Progenitor cell of endocrine pancreas (in vitro differentiated cells): ENCODE measurements at regions not wholly inside any gene's neighbourhood (a gene's known extent, or its start where the extent isn't known, plus 50 kb on each side); places are given as distances from the start of the nearest gene placed in this dataset.

ENCODE experiments used
- DNase-seq: peaks from one replicate; pipeline ENCODE4 v3.0.0; 2021; ENCODE audit warnings: low spot score; ENCODE audit not compliant: unreplicated experiment
- H3K27ac Mint-ChIP-seq: 2 replicates; pipeline ENCODE4 v1.8.0; 2021; ENCODE audit warnings: mild to moderate bottlenecking, moderate library complexity, mixed read lengths
- H3K27me3 Mint-ChIP-seq: 2 replicates; pipeline ENCODE4 v1.8.0; 2021; ENCODE audit warnings: mixed read lengths
- H3K36me3 Mint-ChIP-seq: 2 replicates; pipeline ENCODE4 v1.8.0; 2022; ENCODE audit warnings: mixed read lengths; ENCODE audit not compliant: insufficient read depth
- H3K4me1 Mint-ChIP-seq: 2 replicates; pipeline ENCODE4 v1.8.0; 2021; ENCODE audit warnings: low read depth, mixed read lengths
- H3K4me3 Mint-ChIP-seq: 2 replicates; pipeline ENCODE4 v1.8.0; 2021; ENCODE audit warnings: low read depth, mild to moderate bottlenecking, moderate library complexity, mixed read lengths
- H3K9me3 Mint-ChIP-seq: 2 replicates; pipeline ENCODE4 v1.8.0; 2021; ENCODE audit warnings: low read depth, mixed read lengths
- CTCF ChIP-seq: fragments of 200-600 bp; sonication (generic); IDR thresholded peaks from one replicate; pipeline ENCODE4 v1.5.0; 2021; ENCODE audit warnings: antibody characterized with exemption, mild to moderate bottlenecking; ENCODE audit not compliant: unreplicated experiment

DNA sequence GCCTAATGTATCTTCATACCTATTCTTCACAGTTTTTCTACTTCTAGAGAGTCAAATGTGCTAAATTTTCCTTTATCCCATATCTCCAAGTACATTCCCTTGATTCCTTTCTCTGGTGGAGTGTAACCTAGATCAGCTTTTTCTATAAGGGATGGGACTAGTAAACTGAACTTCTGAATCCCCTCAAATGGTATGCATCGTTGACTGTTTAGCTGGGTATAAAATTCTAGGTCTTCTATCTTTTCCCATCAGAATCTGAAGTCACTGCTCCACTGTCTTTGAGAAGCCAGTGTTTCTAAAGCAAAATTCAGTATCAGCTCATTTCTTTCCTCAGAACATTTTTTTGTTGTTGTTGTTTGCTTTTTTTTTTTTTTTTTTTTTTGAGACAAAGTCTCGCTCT lies 1256.8 kb downstream of the BRD1 start:
- H3K4me3 Mint-ChIP-seq = no peak overlapping the region
- H3K27ac Mint-ChIP-seq = no peak overlapping the region
- H3K27me3 Mint-ChIP-seq = peaks cover 48% of the 10 kb centered on the region
- peaks cover 12% of the 10 kb centered on the region for H3K4me1 Mint-ChIP-seq
- H3K9me3 Mint-ChIP-seq = peaks cover 17% of the 10 kb centered on the region
- H3K36me3 Mint-ChIP-seq = peaks cover 5% of the 10 kb centered on the region
- DNase-seq = no peak
- no peak for TF ChIP-seq CTCF

DNA sequence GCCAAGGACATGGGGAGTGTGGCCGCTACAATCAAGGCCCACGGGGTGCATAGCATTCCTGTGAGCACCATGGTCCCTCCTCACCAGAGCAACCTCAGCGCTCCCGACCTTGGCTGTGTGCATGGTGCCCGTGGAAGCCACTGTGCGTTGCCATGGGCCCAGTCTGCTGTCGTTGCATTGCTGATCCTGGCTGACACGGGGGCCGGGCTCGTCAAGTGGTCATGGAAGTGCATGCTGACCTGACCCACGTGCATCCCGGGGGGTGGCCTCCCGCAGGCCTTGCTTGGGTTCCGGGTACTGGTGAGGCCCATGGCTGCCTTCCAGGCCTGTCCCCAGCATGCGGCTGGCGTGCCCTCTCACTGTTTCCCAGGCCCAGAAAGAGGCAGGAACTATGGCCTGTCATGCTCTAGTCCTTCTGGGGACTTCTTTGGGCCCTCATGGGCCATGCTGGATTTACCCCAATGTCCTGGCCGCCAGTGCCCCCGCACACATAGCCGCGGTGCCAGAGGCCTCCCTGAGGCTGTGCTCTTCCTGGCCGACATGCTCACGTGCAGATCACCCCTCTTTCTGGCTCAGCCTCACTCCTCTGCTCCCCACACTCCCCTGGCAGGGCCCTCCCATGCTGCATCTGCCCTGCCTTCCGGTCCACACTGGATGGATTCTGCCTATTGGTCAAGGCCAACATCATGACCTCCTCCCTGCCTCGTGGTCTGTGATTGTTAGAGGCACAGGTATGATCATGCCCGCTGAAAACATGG lies 1258.0 kb downstream of the BRD1 start:
- DNase-seq = no peak
- peaks cover 12% of the 10 kb centered on the region for H3K4me1 Mint-ChIP-seq

DNA sequence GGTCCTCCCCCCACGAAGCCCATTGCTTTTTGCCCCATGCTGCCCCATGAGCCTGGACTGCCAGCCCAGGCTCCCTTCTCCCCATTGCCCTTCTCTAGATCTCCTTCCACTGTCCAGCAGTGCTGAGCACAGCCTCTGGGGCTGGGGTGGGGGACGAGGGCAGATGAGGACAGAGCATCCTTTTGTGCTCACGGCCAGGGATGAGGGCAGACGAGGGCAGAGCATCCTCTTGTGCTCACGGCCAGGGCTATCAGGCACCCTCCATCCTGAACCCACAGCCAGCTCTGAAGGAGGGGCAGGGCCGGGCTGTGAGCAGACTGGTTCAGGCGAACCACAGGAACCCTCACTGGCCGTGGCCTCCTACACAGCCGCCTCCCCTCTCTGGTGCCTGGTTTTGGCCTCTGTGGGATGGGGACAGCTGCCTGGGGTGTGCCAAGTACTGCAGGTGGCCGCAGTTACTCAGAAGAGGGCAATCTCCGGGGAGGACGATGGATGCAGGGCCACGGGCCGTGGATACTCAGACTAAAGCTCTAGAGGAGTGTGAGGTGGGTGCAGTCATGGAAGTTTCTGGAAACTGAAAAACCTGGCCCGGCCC lies 1258.8 kb downstream of the BRD1 start:
- no peak for TF ChIP-seq CTCF
- peaks cover 12% of the 10 kb centered on the region for H3K4me1 Mint-ChIP-seq
- peaks cover 17% of the 10 kb centered on the region for H3K9me3 Mint-ChIP-seq
- peaks cover 5% of the 10 kb centered on the region for H3K36me3 Mint-ChIP-seq
- no peak overlapping the region for H3K4me3 Mint-ChIP-seq
- H3K27ac Mint-ChIP-seq = no peak overlapping the region
- H3K27me3 Mint-ChIP-seq = peaks cover 44% of the 10 kb centered on the region
- no peak for DNase-seq

More for the DNA sequence above, 1258.0 kb downstream of the BRD1 start:
- peaks cover 5% of the 10 kb centered on the region for H3K36me3 Mint-ChIP-seq
- TF ChIP-seq CTCF = no peak
- H3K27me3 Mint-ChIP-seq = peaks cover 48% of the 10 kb centered on the region
- H3K4me3 Mint-ChIP-seq = no peak overlapping the region
- peaks cover 17% of the 10 kb centered on the region for H3K9me3 Mint-ChIP-seq
- no peak overlapping the region for H3K27ac Mint-ChIP-seq

DNA sequence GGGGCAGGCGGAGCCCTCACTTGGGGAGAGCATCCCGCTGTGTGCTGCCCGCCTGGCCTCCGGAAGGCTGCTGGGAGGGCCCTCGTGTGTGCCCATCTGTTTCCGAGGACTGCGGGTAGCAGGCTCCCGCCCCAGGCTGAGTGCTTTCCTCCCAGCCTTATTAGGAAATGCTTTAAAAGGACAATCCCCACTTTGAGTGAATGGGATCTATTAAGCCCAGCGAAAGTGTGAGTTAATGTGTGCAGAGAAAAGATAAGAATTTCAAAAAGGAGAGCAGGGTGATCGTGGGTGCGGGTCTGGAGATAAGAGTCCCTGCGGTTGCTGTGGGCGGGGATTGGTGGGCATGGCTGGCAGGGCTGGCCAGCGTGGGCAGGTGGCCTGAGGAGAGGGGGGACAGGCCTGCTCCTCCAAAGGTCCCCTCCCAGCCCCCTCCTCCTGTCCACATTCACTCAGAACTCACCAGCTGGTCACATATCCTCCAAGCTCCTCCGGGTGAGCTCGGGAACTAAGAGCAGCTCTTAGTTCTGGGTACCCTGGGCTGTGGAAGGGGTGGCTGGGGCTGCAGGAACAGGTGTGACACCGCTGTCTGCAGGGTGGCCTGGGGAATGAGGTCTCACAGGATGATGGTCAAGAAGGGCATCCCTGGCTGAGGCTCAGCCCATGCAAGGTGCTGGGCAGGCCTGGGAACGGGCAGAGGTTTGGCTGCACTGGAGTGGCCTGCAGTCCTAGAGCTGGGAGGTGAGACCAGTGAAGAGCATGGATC lies 1260.3 kb downstream of the BRD1 start:
- Mint-ChIP-seq H3K4me1 (peaks cover 12% of the 10 kb centered on the region), H3K36me3 (peaks cover 5% of the 10 kb centered on the region), H3K4me3 (no peak overlapping the region), H3K27me3 (peaks cover 32% of the 10 kb centered on the region), H3K27ac (no peak overlapping the region), H3K9me3 (peaks cover 17% of the 10 kb centered on the region)
- no peak for DNase-seq
- no peak for TF ChIP-seq CTCF

GRCh38 chr22:48566741-48567140 lies 1260.9 kb downstream of the BRD1 start:
- Mint-ChIP-seq H3K4me3 (no peak overlapping the region), H3K27me3 (peaks cover 25% of the 10 kb centered on the region), H3K9me3 (peaks cover 13% of the 10 kb centered on the region)

More at GRCh38 chr22:48566741-48567140, 1260.9 kb downstream of the BRD1 start:
- TF ChIP-seq CTCF = no peak
- H3K27ac Mint-ChIP-seq = no peak overlapping the region
- H3K36me3 Mint-ChIP-seq = peaks cover 4% of the 10 kb centered on the region
- H3K4me1 Mint-ChIP-seq = peaks cover 12% of the 10 kb centered on the region
- DNase-seq = no peak
